SK-N-MC (cell line): ENCODE measurements at regions not wholly inside any gene's neighbourhood (a gene's known extent, or its start where the extent isn't known, plus 50 kb on each side); places are given as distances from the start of the nearest gene placed in this dataset.

Experiments
- EZH2 ChIP-seq: fragments of 200-600 bp; sonication (generic); IDR thresholded peaks from one replicate; pipeline ENCODE4 v1.6.1; 2017; ENCODE audit warnings: antibody characterized with exemption
- FOXP2 ChIP-seq: optimal IDR thresholded peaks from 2 replicates; pipeline ENCODE3; 2011; ENCODE audit warnings: mild to moderate bottlenecking, moderate library complexity; ENCODE audit not compliant: insufficient read depth; ENCODE audit errors: extremely low read length, control extremely low read depth
- POLR2AphosphoS5 ChIP-seq: IDR thresholded peaks from 2 replicates; pipeline ENCODE4 v1.6.1; 2012; ENCODE audit warnings: mild to moderate bottlenecking, low read depth, low read length, borderline replicate concordance

DNA sequence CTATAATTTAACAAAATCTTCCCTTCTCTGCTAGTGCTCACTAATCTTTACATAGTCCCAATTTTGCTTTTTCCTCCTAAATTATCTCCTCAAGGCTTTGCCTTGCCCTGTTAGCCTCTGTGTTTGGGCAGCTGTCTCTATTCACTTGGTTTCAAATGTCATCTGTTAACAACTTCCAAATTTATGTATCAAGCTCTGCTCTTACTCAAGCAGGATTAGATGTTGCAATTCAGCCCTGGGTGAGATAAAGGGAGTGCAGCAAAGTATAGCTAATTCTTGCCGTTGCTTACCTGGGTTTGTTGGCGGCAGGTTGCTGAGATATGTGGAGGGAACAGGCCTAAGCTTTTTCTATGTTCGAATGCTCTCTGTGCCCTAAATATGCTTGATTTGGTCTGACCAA lies 483.8 kb downstream of the DMAC1 start:
- TF ChIP-seq EZH2 (no peak), FOXP2 (no peak), POLR2AphosphoS5 (no peak)
